ENCODE measurements at regions not wholly inside any gene's neighbourhood (a gene's known extent, or its start where the extent isn't known, plus 50 kb on each side); places are given as distances from the start of the nearest gene placed in this dataset.

- POLR2A ChIA-PET = no interaction called here
- Mint-ChIP-seq H3K36me3 (no peaks in the 10 kb centered on the region), H3K9me3 (peaks cover 0 to 43% (median 12%) of the 10 kb centered on the region in 5 donors), H3K27me3 (no peaks in the 10 kb centered on the region), H3K4me1 (no peaks in the 10 kb centered on the region), H3K4me3 (no peak overlapping the region), H3K27ac (no peak overlapping the region)
- Histone ChIP-seq H3K9me3 (ENCODE audit: low read length) (no peaks in the 10 kb centered on the region), H3K27ac (ENCODE audit: low read depth, low read length) (no peak overlapping the region), H3K4me1 (ENCODE audit: insufficient read depth, low read length) (no peaks in the 10 kb centered on the region), H3K36me3 (ENCODE audit: insufficient read depth, low read length) (no peaks in the 10 kb centered on the region), H3K4me3 (ENCODE audit: low read length) (no peak overlapping the region), H3K27me3 (ENCODE audit: insufficient read depth, low read length, poor library complexity, severe bottlenecking) (no peaks in the 10 kb centered on the region)
- CTCF ChIA-PET = no interaction called here
- DNase-seq = no peak
These were observed 752.8 kb upstream of the ADAMTS16 start for GRCh38 chr5:4387290-4387689.

- no peaks in the 10 kb centered on the region for H3K27me3 ChIP-seq (ENCODE audit: insufficient read depth, low read length, poor library complexity, severe bottlenecking)
- Mint-ChIP-seq H3K27ac (no peak overlapping the region), H3K4me3 (no peak overlapping the region), H3K9me3 (peaks cover 9 to 29% (median 21%) of the 10 kb centered on the region in 5 donors), H3K27me3 (peaks cover 0 to 1% of the 10 kb centered on the region in 2 donors), H3K36me3 (no peaks in the 10 kb centered on the region), H3K4me1 (no peaks in the 10 kb centered on the region)
- H3K4me3 ChIP-seq (ENCODE audit: low read length) = no peak overlapping the region
- H3K9me3 ChIP-seq (ENCODE audit: low read length) = no peaks in the 10 kb centered on the region
- ChIA-PET CTCF (no interaction called here), POLR2A (no interaction called here)
- DNase-seq = no peak
- H3K36me3 ChIP-seq (ENCODE audit: insufficient read depth, low read length) = no peaks in the 10 kb centered on the region
- H3K27ac ChIP-seq (ENCODE audit: low read depth, low read length) = no peak overlapping the region
- H3K4me1 ChIP-seq (ENCODE audit: insufficient read depth, low read length) = no peaks in the 10 kb centered on the region
These were observed 744.4 kb upstream of the ADAMTS16 start for GRCh38 chr5:4395752-4396151.

- no peaks in the 10 kb centered on the region for H3K36me3 Mint-ChIP-seq
- peak overlapping the region in 1 of 8 donors; percentile 21 for H3K27ac Mint-ChIP-seq
- no peak overlapping the region for H3K4me3 Mint-ChIP-seq
- Histone ChIP-seq H3K27me3 (ENCODE audit: insufficient read depth, low read length, poor library complexity, severe bottlenecking) (no peaks in the 10 kb centered on the region), H3K4me1 (ENCODE audit: insufficient read depth, low read length) (no peaks in the 10 kb centered on the region), H3K9me3 (ENCODE audit: low read length) (no peaks in the 10 kb centered on the region), H3K36me3 (ENCODE audit: insufficient read depth, low read length) (no peaks in the 10 kb centered on the region), H3K27ac (ENCODE audit: low read depth, low read length) (no peak overlapping the region), H3K4me3 (ENCODE audit: low read length) (no peak overlapping the region)
- DNase-seq = no peak
- H3K27me3 Mint-ChIP-seq = peaks cover 0 to 2% of the 10 kb centered on the region in 2 donors
- CTCF ChIA-PET = no interaction called here
- H3K4me1 Mint-ChIP-seq = no peaks in the 10 kb centered on the region
- POLR2A ChIA-PET = no interaction called here
- peaks cover 3 to 25% (median 13%) of the 10 kb centered on the region in 5 donors for H3K9me3 Mint-ChIP-seq
These were observed 734.4 kb upstream of the ADAMTS16 start for GRCh38 chr5:4405614-4406219.

- Histone ChIP-seq H3K4me3 (ENCODE audit: low read length) (no peak overlapping the region), H3K27me3 (ENCODE audit: insufficient read depth, low read length, poor library complexity, severe bottlenecking) (no peaks in the 10 kb centered on the region), H3K9me3 (ENCODE audit: low read length) (no peaks in the 10 kb centered on the region), H3K36me3 (ENCODE audit: insufficient read depth, low read length) (no peaks in the 10 kb centered on the region), H3K27ac (ENCODE audit: low read depth, low read length) (no peak overlapping the region), H3K4me1 (ENCODE audit: insufficient read depth, low read length) (no peaks in the 10 kb centered on the region)
- CTCF ChIA-PET = no interaction called here
- Mint-ChIP-seq H3K27ac (no peak overlapping the region), H3K9me3 (peaks cover 10 to 32% (median 20%) of the 10 kb centered on the region in 5 donors), H3K36me3 (no peaks in the 10 kb centered on the region), H3K4me3 (no peak overlapping the region), H3K4me1 (no peaks in the 10 kb centered on the region), H3K27me3 (peaks cover 0 to 2% of the 10 kb centered on the region in 2 donors)
- POLR2A ChIA-PET = no interaction called here
- no peak for DNase-seq
These were observed 730.0 kb upstream of the ADAMTS16 start for GRCh38 chr5:4410151-4410550.

GRCh38 chr5:4411664-4412063 lies 728.5 kb upstream of the ADAMTS16 start:
- Histone ChIP-seq H3K4me1 (ENCODE audit: insufficient read depth, low read length) (no peaks in the 10 kb centered on the region), H3K9me3 (ENCODE audit: low read length) (no peaks in the 10 kb centered on the region), H3K36me3 (ENCODE audit: insufficient read depth, low read length) (no peaks in the 10 kb centered on the region), H3K4me3 (ENCODE audit: low read length) (no peak overlapping the region), H3K27ac (ENCODE audit: low read depth, low read length) (no peak overlapping the region), H3K27me3 (ENCODE audit: insufficient read depth, low read length, poor library complexity, severe bottlenecking) (no peaks in the 10 kb centered on the region)
- DNase-seq = no peak
- Mint-ChIP-seq H3K36me3 (no peaks in the 10 kb centered on the region), H3K27me3 (no peaks in the 10 kb centered on the region), H3K9me3 (peaks cover 7 to 35% (median 20%) of the 10 kb centered on the region in 5 donors), H3K4me1 (no peaks in the 10 kb centered on the region), H3K27ac (no peak overlapping the region), H3K4me3 (no peak overlapping the region)
- ChIA-PET POLR2A (no interaction called here), CTCF (no interaction called here)

- Histone ChIP-seq H3K27me3 (ENCODE audit: insufficient read depth, low read length, poor library complexity, severe bottlenecking) (no peaks in the 10 kb centered on the region), H3K27ac (ENCODE audit: low read depth, low read length) (no peak overlapping the region), H3K36me3 (ENCODE audit: insufficient read depth, low read length) (no peaks in the 10 kb centered on the region), H3K4me1 (ENCODE audit: insufficient read depth, low read length) (no peaks in the 10 kb centered on the region), H3K9me3 (ENCODE audit: low read length) (no peaks in the 10 kb centered on the region), H3K4me3 (ENCODE audit: low read length) (no peak overlapping the region)
- H3K27me3 Mint-ChIP-seq = no peaks in the 10 kb centered on the region
- CTCF ChIA-PET = no interaction called here
- no peak overlapping the region for H3K4me3 Mint-ChIP-seq
- H3K4me1 Mint-ChIP-seq = no peaks in the 10 kb centered on the region
- DNase-seq = no peak
- POLR2A ChIA-PET = no interaction called here
- H3K9me3 Mint-ChIP-seq = peaks cover 9 to 38% (median 25%) of the 10 kb centered on the region in 5 donors
- no peak overlapping the region for H3K27ac Mint-ChIP-seq
- H3K36me3 Mint-ChIP-seq = no peaks in the 10 kb centered on the region
These were observed 726.1 kb upstream of the ADAMTS16 start for GRCh38 chr5:4413996-4414395.

GRCh38 chr5:4418084-4418483 lies 722.0 kb upstream of the ADAMTS16 start:
- no peaks in the 10 kb centered on the region for H3K27me3 ChIP-seq (ENCODE audit: insufficient read depth, low read length, poor library complexity, severe bottlenecking)
- no peaks in the 10 kb centered on the region for H3K4me1 ChIP-seq (ENCODE audit: insufficient read depth, low read length)
- Mint-ChIP-seq H3K36me3 (no peaks in the 10 kb centered on the region), H3K9me3 (peaks cover 7 to 22% (median 11%) of the 10 kb centered on the region in 5 donors), H3K27me3 (no peaks in the 10 kb centered on the region), H3K27ac (no peak overlapping the region), H3K4me1 (no peaks in the 10 kb centered on the region), H3K4me3 (no peak overlapping the region)
- no peak for DNase-seq
- no peak overlapping the region for H3K4me3 ChIP-seq (ENCODE audit: low read length)
- H3K9me3 ChIP-seq (ENCODE audit: low read length) = no peaks in the 10 kb centered on the region
- ChIA-PET CTCF (no interaction called here), POLR2A (no interaction called here)
- H3K27ac ChIP-seq (ENCODE audit: low read depth, low read length) = no peak overlapping the region
- H3K36me3 ChIP-seq (ENCODE audit: insufficient read depth, low read length) = no peaks in the 10 kb centered on the region

GRCh38 chr5:4419281-4419680 lies 720.8 kb upstream of the ADAMTS16 start:
- H3K4me3 ChIP-seq (ENCODE audit: low read length) = no peak overlapping the region

GRCh38 chr5:4420177-4420576 lies 720.0 kb upstream of the ADAMTS16 start:
- Mint-ChIP-seq H3K4me3 (no peak overlapping the region), H3K27me3 (no peaks in the 10 kb centered on the region), H3K9me3 (peaks cover 6 to 23% (median 16%) of the 10 kb centered on the region in 5 donors), H3K4me1 (no peaks in the 10 kb centered on the region), H3K36me3 (no peaks in the 10 kb centered on the region), H3K27ac (no peak overlapping the region)
- Histone ChIP-seq H3K36me3 (ENCODE audit: insufficient read depth, low read length) (no peaks in the 10 kb centered on the region), H3K9me3 (ENCODE audit: low read length) (no peaks in the 10 kb centered on the region), H3K4me1 (ENCODE audit: insufficient read depth, low read length) (no peaks in the 10 kb centered on the region), H3K4me3 (ENCODE audit: low read length) (no peak overlapping the region), H3K27ac (ENCODE audit: low read depth, low read length) (no peak overlapping the region), H3K27me3 (ENCODE audit: insufficient read depth, low read length, poor library complexity, severe bottlenecking) (no peaks in the 10 kb centered on the region)
- ChIA-PET CTCF (no interaction called here), POLR2A (no interaction called here)
- no peak for DNase-seq

More at GRCh38 chr5:4419281-4419680, 720.8 kb upstream of the ADAMTS16 start:
- Mint-ChIP-seq H3K9me3 (peaks cover 8 to 25% (median 13%) of the 10 kb centered on the region in 5 donors), H3K4me1 (no peaks in the 10 kb centered on the region), H3K36me3 (no peaks in the 10 kb centered on the region), H3K27me3 (no peaks in the 10 kb centered on the region), H3K4me3 (no peak overlapping the region), H3K27ac (no peak overlapping the region)
- Histone ChIP-seq H3K36me3 (ENCODE audit: insufficient read depth, low read length) (no peaks in the 10 kb centered on the region), H3K27me3 (ENCODE audit: insufficient read depth, low read length, poor library complexity, severe bottlenecking) (no peaks in the 10 kb centered on the region), H3K27ac (ENCODE audit: low read depth, low read length) (no peak overlapping the region), H3K9me3 (ENCODE audit: low read length) (no peaks in the 10 kb centered on the region), H3K4me1 (ENCODE audit: insufficient read depth, low read length) (no peaks in the 10 kb centered on the region)
- POLR2A ChIA-PET = no interaction called here
- no peak for DNase-seq
- CTCF ChIA-PET = no interaction called here

All from CD8-positive, alpha-beta memory T cell (primary cell).